ENCODE measurements at regions not wholly inside any gene's neighbourhood (a gene's known extent, or its start where the extent isn't known, plus 50 kb on each side); places are given as distances from the start of the nearest gene placed in this dataset.

- TF ChIP-seq CTCF (IDR thresholded peaks at IDR 0.05) (no peak), POLR2A (IDR thresholded peaks at IDR 0.05) (no peak)
These were observed 1090.6 kb upstream of the AUTS2 start for GRCh38 chr7:68507668-68508067.

Measured in ovary (tissue), 3 donors.